ENCODE measurements at regions not wholly inside any gene's neighbourhood (a gene's known extent, or its start where the extent isn't known, plus 50 kb on each side); places are given as distances from the start of the nearest gene placed in this dataset.
"Not testable (repeated sequence)": the region's sequence is repeated elsewhere in the genome, so short reads cannot be mapped to it uniquely, and the experiment has no call there.

GRCh38 chr1:69088571-69088970, 479.2 kb upstream of the LRRC7 start:
- DNase-seq: no peak

GRCh38 chr1:69090170-69090569, 477.6 kb upstream of the LRRC7 start:
- no peak for DNase-seq

GRCh38 chr1:69090752-69091151, 477.0 kb upstream of the LRRC7 start:
- no peak for DNase-seq

- not testable (repeated sequence) for DNase-seq
Observed at GRCh38 chr1:69102058-69102457, 465.7 kb upstream of the LRRC7 start.

GRCh38 chr1:69103213-69103612, 464.5 kb upstream of the LRRC7 start:
- DNase-seq: no peak

- no peak for DNase-seq
Observed at GRCh38 chr1:69103705-69104385, 463.9 kb upstream of the LRRC7 start.

GRCh38 chr1:69104894-69105293, 462.8 kb upstream of the LRRC7 start:
- DNase-seq: no peak

GRCh38 chr1:69109277-69109676, 458.4 kb upstream of the LRRC7 start:
- DNase-seq: no peak

- no peak for DNase-seq
Observed at GRCh38 chr1:69110851-69111250, 456.9 kb upstream of the LRRC7 start.

GRCh38 chr1:69120126-69120741, 447.5 kb upstream of the LRRC7 start:
- not testable (repeated sequence) for DNase-seq

GRCh38 chr1:69120817-69121216, 446.9 kb upstream of the LRRC7 start:
- DNase-seq: no peak

GRCh38 chr1:69121723-69122122, 446.0 kb upstream of the LRRC7 start:
- DNase-seq: no peak

GRCh38 chr1:69122373-69122772, 445.3 kb upstream of the LRRC7 start:
- DNase-seq: no peak

GRCh38 chr1:69123486-69123885, 444.2 kb upstream of the LRRC7 start:
- no peak for DNase-seq

- DNase-seq: no peak
Observed at GRCh38 chr1:69126796-69127195, 440.9 kb upstream of the LRRC7 start.

- DNase-seq: no peak
Observed at GRCh38 chr1:69128204-69128603, 439.5 kb upstream of the LRRC7 start.

GRCh38 chr1:69129538-69129937, 438.2 kb upstream of the LRRC7 start:
- DNase-seq: no peak

- no peak for DNase-seq
Observed at GRCh38 chr1:69138172-69138571, 429.6 kb upstream of the LRRC7 start.

- no peak for DNase-seq
Observed at GRCh38 chr1:69139007-69139406, 428.7 kb upstream of the LRRC7 start.

- DNase-seq: no peak
Observed at GRCh38 chr1:69146303-69146702, 421.4 kb upstream of the LRRC7 start.

- DNase-seq: no peak
Observed at GRCh38 chr1:69148731-69149130, 419.0 kb upstream of the LRRC7 start.

- no peak for DNase-seq
Observed at GRCh38 chr1:69157046-69157756, 410.5 kb upstream of the LRRC7 start.

GRCh38 chr1:69163241-69163640, 404.5 kb upstream of the LRRC7 start:
- no peak for DNase-seq

GRCh38 chr1:69163779-69164178, 403.9 kb upstream of the LRRC7 start:
- no peak for DNase-seq

All from NCI-H2227 treated with DMSO at 0.1 percent for 48 hours (cell line).